Gastrocnemius medialis (tissue), 4 donors: ENCODE measurements at regions not wholly inside any gene's neighbourhood (a gene's known extent, or its start where the extent isn't known, plus 50 kb on each side); places are given as distances from the start of the nearest gene placed in this dataset.

Experiments
- ATAC-seq, 2 donors: fragments of 150-250 bp; one replicate each; pipeline ENCODE4 v1.9.1; 2016
- DNase-seq, 2 donors: peaks; one replicate each; pipeline ENCODE4 v3.0.0-alpha.2; 2019
- H3K27ac ChIP-seq, 4 donors: fragments of 200-600 bp; sonication (generic); 1 replicate in 1 of 4; 2 replicates in 3 of 4; pipeline ENCODE4 v1.5.1; 2016 to 2018; ENCODE audit warnings: mild to moderate bottlenecking in 2 of 4, moderate library complexity in 1 of 4
- H3K27me3 ChIP-seq, 3 donors: fragments of 200-600 bp; sonication (generic) in 2 of 3; 1 replicate in 1 of 3; 2 replicates in 2 of 3; pipeline versions ENCODE4 v1.5.1 to v1.6.0; 2016 to 2019; ENCODE audit warnings: mild to moderate bottlenecking in 1 of 3, moderate library complexity in 1 of 3
- H3K36me3 ChIP-seq, 2 donors: fragments of 200-600 bp; sonication (generic) in 1 of 2; one replicate each; pipeline ENCODE4 v1.5.1; 2017 to 2018
- H3K4me1 ChIP-seq, 2 donors: fragments of 200-600 bp; sonication (generic) in 1 of 2; one replicate each; pipeline ENCODE4 v1.5.1; 2016 to 2017; ENCODE audit warnings: mild to moderate bottlenecking in 2 of 2
- H3K4me3 ChIP-seq, 4 donors: fragments of 200-600 bp; sonication (generic) in 3 of 4; 1 replicate in 1 of 4; 2 replicates in 3 of 4; pipeline ENCODE4 v1.5.1; 2016 to 2019; ENCODE audit warnings: mild to moderate bottlenecking in 2 of 4
- H3K9me3 ChIP-seq, 3 donors: fragments of 200-600 bp; sonication (generic) in 2 of 3; 1 replicate in 1 of 3; 2 replicates in 2 of 3; pipeline ENCODE4 v1.5.1; 2016 to 2019
- POLR2A ChIP-seq, 2 donors: fragments of 450-650 bp; IDR thresholded peaks; one replicate each; pipeline ENCODE4 v1.6.1; 2017; ENCODE audit warnings: antibody characterized with exemption in 2 of 2, mild to moderate bottlenecking in 2 of 2, moderate library complexity in 2 of 2
- in situ Hi-C, 4 donors: fragments of 200-750 bp; cut with MboI; loops; one replicate each; pipeline versions ENCODE4 v1.15.0 to v1.8.0; 2017; ENCODE audit warnings: low sequenced_read_pairs in 4 of 4
- intact Hi-C: fragments of 100-400 bp; cut with DNase I; formaldehyde crosslinking; loops from one replicate; pipeline ENCODE4 v1.15.1; 2023; ENCODE audit warnings: low total_unique reads
- TF ChIP-seq, protein P1 (sequence below), 5 experiments: fragments of 450-650 bp in 3 of 5; fragments of 200-600 bp in 2 of 5; sonication (generic) in 2 of 5; IDR thresholded peaks in 4 of 5; conservative IDR thresholded peaks in 1 of 5; 1 replicate in 4 of 5; 2 replicates in 1 of 5; pipeline ENCODE4 v1.5.1; 2016 to 2019; ENCODE audit warnings: antibody characterized with exemption in 5 of 5, mild to moderate bottlenecking in 3 of 5, moderate library complexity in 3 of 5

DNA sequence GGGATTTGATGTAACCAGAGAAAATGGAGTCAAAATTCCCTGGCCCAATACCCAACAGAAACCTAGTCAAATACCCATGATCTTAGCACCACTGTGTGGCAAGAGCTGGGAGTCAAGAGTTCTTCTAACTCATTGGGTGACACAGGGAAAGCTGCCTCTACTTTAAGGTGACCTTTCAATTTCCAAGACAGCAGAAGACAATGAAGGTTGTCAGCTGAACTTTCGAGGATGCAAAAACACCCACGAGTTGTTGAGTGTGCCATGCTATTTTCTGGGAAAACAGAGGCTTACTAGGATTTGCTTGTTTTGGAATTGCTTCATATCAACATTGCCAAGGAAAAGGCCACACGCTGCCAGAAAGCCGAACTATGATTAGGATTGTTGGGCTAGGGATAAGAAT is 61.6 kb upstream of the CYRIA start:
- Histone ChIP-seq H3K4me3 (no peak overlapping the region), H3K4me1 (peaks cover 10 to 15% of the 10 kb centered on the region in 2 donors), H3K36me3 (no peaks in the 10 kb centered on the region), H3K9me3 (no peaks in the 10 kb centered on the region), H3K27me3 (no peaks in the 10 kb centered on the region), H3K27ac (peak overlapping the region in 1 of 4 donors; percentile 67)
- intact Hi-C loops (loop anchor here (1.0 to 10.0 kb wide), 5 partner anchors 62 to 790 kb away; partner anchors contain the start of genes CYRIA and RAD51AP2), in situ Hi-C loops (no loop called here)
- ATAC-seq (peak; percentile 51 to 67), DNase-seq (no peak)
- no peak for TF ChIP-seq POLR2A (IDR thresholded peaks at IDR 0.05)
- TF ChIP-seq, protein P1, sequence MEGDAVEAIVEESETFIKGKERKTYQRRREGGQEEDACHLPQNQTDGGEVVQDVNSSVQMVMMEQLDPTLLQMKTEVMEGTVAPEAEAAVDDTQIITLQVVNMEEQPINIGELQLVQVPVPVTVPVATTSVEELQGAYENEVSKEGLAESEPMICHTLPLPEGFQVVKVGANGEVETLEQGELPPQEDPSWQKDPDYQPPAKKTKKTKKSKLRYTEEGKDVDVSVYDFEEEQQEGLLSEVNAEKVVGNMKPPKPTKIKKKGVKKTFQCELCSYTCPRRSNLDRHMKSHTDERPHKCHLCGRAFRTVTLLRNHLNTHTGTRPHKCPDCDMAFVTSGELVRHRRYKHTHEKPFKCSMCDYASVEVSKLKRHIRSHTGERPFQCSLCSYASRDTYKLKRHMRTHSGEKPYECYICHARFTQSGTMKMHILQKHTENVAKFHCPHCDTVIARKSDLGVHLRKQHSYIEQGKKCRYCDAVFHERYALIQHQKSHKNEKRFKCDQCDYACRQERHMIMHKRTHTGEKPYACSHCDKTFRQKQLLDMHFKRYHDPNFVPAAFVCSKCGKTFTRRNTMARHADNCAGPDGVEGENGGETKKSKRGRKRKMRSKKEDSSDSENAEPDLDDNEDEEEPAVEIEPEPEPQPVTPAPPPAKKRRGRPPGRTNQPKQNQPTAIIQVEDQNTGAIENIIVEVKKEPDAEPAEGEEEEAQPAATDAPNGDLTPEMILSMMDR (IDR thresholded peaks at IDR 0.05 in 4 of 5, conservative IDR thresholded peaks at IDR 0.05 in 1 of 5) = peak in 1 of 5 experiments; percentile 18

DNA sequence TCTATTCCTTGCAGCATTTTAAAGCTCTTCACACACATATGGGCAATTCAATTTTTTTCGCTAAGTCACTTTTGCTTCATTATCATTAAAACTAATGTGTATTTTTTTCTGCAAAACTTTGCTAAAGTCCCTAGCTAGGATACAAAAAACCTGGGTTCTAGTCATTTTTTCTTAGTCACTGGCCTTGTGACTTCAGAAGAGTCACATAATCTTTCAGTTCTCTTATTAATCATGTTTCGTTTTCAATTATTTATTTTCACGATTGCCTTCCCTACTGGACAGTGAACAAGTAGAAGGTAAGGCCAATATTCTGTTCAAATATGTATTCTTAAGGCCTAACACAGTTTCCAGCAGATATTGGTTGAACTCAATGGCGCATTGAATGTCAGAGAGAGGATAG is 60.9 kb upstream of the CYRIA start:
- TF ChIP-seq, protein P1 (IDR thresholded peaks at IDR 0.05 in 4 of 5, conservative IDR thresholded peaks at IDR 0.05 in 1 of 5) = no peak
- TF ChIP-seq POLR2A (IDR thresholded peaks at IDR 0.05) = no peak
- Histone ChIP-seq H3K4me3 (no peak overlapping the region), H3K27me3 (no peaks in the 10 kb centered on the region), H3K36me3 (no peaks in the 10 kb centered on the region), H3K4me1 (peaks cover 10 to 15% of the 10 kb centered on the region in 2 donors), H3K27ac (no peak overlapping the region), H3K9me3 (no peaks in the 10 kb centered on the region)
- in situ Hi-C loops = no loop called here
- ATAC-seq (no peak), DNase-seq (no peak)
- intact Hi-C loops = loop anchor here (2.0 to 10.0 kb wide), 4 partner anchors 62 to 791 kb away; partner anchors contain the start of genes CYRIA and RAD51AP2

DNA sequence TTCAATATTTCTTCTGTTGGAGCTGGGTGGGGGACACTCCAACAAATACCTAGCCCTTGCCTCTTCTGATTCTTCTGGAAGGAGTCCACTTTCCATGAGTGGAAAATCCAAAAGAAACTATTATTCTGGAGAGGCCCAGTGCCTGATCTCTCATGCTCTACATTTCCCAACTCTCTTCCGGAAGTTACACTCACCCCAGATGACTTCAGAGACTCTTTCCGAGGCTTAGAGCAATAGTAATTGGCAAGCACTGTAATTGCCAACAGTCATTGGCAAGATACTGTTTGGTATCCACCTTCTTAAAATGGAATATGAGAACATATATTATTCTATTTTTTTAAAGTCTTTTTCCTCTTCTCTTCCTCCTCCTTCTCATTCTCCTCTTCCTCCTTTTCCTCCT is 60.5 kb upstream of the CYRIA start:
- peaks cover 10 to 15% of the 10 kb centered on the region in 2 donors for H3K4me1 ChIP-seq
- TF ChIP-seq, protein P1 (IDR thresholded peaks at IDR 0.05 in 4 of 5, conservative IDR thresholded peaks at IDR 0.05 in 1 of 5) = no peak
- no peak for TF ChIP-seq POLR2A (IDR thresholded peaks at IDR 0.05)
- in situ Hi-C loops (no loop called here), intact Hi-C loops (loop anchor here (2.0 to 10.0 kb wide), 4 partner anchors 61 to 791 kb away; partner anchors contain the start of genes CYRIA and RAD51AP2)
- H3K4me3 ChIP-seq = no peak overlapping the region
- no peak overlapping the region for H3K27ac ChIP-seq
- H3K9me3 ChIP-seq = no peaks in the 10 kb centered on the region
- H3K27me3 ChIP-seq = no peaks in the 10 kb centered on the region
- no peaks in the 10 kb centered on the region for H3K36me3 ChIP-seq
- DNase-seq (no peak), ATAC-seq (no peak)

DNA sequence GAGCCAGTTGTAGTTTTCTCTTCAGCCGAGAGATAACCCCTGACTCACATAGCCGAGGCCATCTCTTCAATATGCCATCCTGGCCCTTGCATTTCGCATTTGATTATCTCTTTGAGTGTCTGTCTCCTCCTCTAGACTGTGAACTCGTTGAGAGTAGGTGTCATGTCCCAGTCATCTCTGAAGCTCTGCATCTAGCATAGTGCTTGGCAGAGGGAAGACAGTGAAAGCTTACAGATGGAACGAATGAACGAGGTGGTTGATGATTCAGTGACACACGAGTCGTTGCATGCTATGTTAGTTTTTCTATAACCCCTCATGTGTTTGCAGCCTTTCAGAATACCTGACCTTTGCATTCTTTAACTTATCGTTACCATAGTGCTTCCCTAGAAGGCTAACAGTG is 59.9 kb upstream of the CYRIA start:
- Histone ChIP-seq H3K9me3 (no peaks in the 10 kb centered on the region), H3K27me3 (no peaks in the 10 kb centered on the region), H3K4me3 (no peak overlapping the region), H3K27ac (no peak overlapping the region), H3K36me3 (no peaks in the 10 kb centered on the region), H3K4me1 (peaks cover 10 to 15% of the 10 kb centered on the region in 2 donors)
- no peak for ATAC-seq
- in situ Hi-C loops = no loop called here
- no peak for DNase-seq
- intact Hi-C loops = loop anchor here (5.0 to 10.0 kb wide), 2 partner anchors 111 to 792 kb away; partner anchors contain the start of gene RAD51AP2
- TF ChIP-seq, protein P1 (IDR thresholded peaks at IDR 0.05 in 4 of 5, conservative IDR thresholded peaks at IDR 0.05 in 1 of 5) = no peak
- TF ChIP-seq POLR2A (IDR thresholded peaks at IDR 0.05) = no peak

DNA sequence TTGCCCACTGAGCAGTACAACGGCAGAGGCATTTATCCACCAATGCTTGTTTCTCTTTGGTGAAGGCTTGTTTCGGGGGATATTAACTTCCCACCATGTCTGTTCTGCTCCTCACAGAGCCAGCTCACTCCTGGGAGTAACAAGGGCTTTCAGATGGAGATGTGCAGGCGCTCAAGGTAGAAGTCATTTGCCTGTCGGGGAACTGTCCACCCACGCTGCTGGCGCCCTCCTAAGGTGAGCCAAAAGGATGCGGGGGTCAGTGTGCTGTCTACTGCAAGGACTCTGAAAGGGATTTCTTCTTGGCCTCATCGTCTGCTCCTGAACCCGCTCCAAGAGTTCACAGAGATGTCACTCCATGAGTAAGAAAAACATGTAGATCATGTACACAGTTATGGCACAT is 57.0 kb upstream of the CYRIA start:
- TF ChIP-seq, protein P1 (IDR thresholded peaks at IDR 0.05 in 4 of 5, conservative IDR thresholded peaks at IDR 0.05 in 1 of 5) = no peak
- TF ChIP-seq POLR2A (IDR thresholded peaks at IDR 0.05) = no peak
- H3K4me3 ChIP-seq = no peak overlapping the region
- H3K27ac ChIP-seq = no peak overlapping the region
- in situ Hi-C loops = no loop called here
- ATAC-seq (no peak), DNase-seq (no peak)
- no peaks in the 10 kb centered on the region for H3K9me3 ChIP-seq
- intact Hi-C loops = loop anchor here (10.0 kb wide), 1 partner anchor 108 kb away; no protein-coding TSS in a partner anchor
- H3K4me1 ChIP-seq = peaks cover 9% of the 10 kb centered on the region in 2 donors
- no peaks in the 10 kb centered on the region for H3K36me3 ChIP-seq
- no peaks in the 10 kb centered on the region for H3K27me3 ChIP-seq
